Neural cell (in vitro differentiated cells): ENCODE measurements at regions not wholly inside any gene's neighbourhood (a gene's known extent, or its start where the extent isn't known, plus 50 kb on each side); places are given as distances from the start of the nearest gene placed in this dataset.

ENCODE experiments used
- H2AFZ ChIP-seq: fragments of 200-600, 300-800 bp; sonication (generic), shearing (Covaris generic); 2 replicates; pipeline ENCODE4 v1.6.0; 2014; ENCODE audit warnings: low read depth, mild to moderate bottlenecking, antibody characterized with exemption, low read length, moderate library complexity
- H3F3A ChIP-seq: fragments of 200-600 bp; shearing (Covaris generic); 2 replicates; pipeline ENCODE4 v1.6.1; 2016; ENCODE audit warnings: mild to moderate bottlenecking, moderate library complexity, mixed read lengths, antibody characterized with exemption, low read length; ENCODE audit not compliant: insufficient read depth, poor library complexity, severe bottlenecking
- H3K27ac ChIP-seq: fragments of 200-600, 300-800 bp; sonication (generic), shearing (Covaris generic); 2 replicates; pipeline ENCODE4 v1.5.1; 2014; ENCODE audit warnings: mild to moderate bottlenecking, low read length, moderate library complexity
- H3K27me3 ChIP-seq: fragments of 300-800, 200-600 bp; sonication (generic), shearing (Covaris generic); 2 replicates; pipeline ENCODE4 v1.6.0; 2014; ENCODE audit warnings: mild to moderate bottlenecking, low read depth, low read length, moderate library complexity; ENCODE audit not compliant: insufficient read depth
- H3K36me3 ChIP-seq: fragments of 300-800, 200-600 bp; sonication (generic), shearing (Covaris generic); 2 replicates; pipeline ENCODE4 v1.5.1; 2014; ENCODE audit warnings: mild to moderate bottlenecking, antibody characterized with exemption, low read length, moderate library complexity; ENCODE audit not compliant: insufficient read depth
- H3K4me2 ChIP-seq: fragments of 300-800, 200-600 bp; sonication (generic), shearing (Covaris generic); 2 replicates; pipeline ENCODE4 v1.6.0; 2014; ENCODE audit warnings: mild to moderate bottlenecking, low read length
- H3K4me3 ChIP-seq: fragments of 300-800, 200-600 bp; sonication (generic), shearing (Covaris generic); 2 replicates; pipeline ENCODE4 v1.5.1; 2014; ENCODE audit warnings: mild to moderate bottlenecking, low read length, moderate library complexity
- H3K79me2 ChIP-seq: fragments of 200-600 bp; shearing (Covaris generic); replicated peaks from 2 replicates; pipeline ENCODE4 v1.6.0; 2014; ENCODE audit warnings: mild to moderate bottlenecking, low read length, moderate library complexity; ENCODE audit not compliant: insufficient read depth
- H3K9ac ChIP-seq: fragments of 300-800, 200-600 bp; sonication (generic), shearing (Covaris generic); 2 replicates; pipeline ENCODE4 v1.6.1; 2016; ENCODE audit warnings: mild to moderate bottlenecking, low read length, mixed read lengths
- H3K9me2 ChIP-seq: fragments of 200-600 bp; shearing (Covaris generic); 2 replicates; pipeline ENCODE4 v1.6.1; 2016; ENCODE audit warnings: mild to moderate bottlenecking, low read length, mixed read lengths; ENCODE audit not compliant: insufficient read depth
- H3K9me3 ChIP-seq: fragments of 200-600, 300-800 bp; sonication (generic), shearing (Covaris generic); 2 replicates; pipeline ENCODE4 v1.6.1; 2016; ENCODE audit warnings: mild to moderate bottlenecking, mixed run types, low read length, moderate library complexity, mixed read lengths
- H4K20me1 ChIP-seq: fragments of 200-600 bp; shearing (Covaris generic); 2 replicates; pipeline ENCODE4 v1.6.1; 2016; ENCODE audit warnings: mild to moderate bottlenecking, mixed run types; ENCODE audit not compliant: insufficient read depth
- EP300 ChIP-seq: fragments of 450-650 bp; conservative IDR thresholded peaks from 2 replicates; pipeline ENCODE4 v1.6.1; 2014; ENCODE audit warnings: antibody characterized with exemption, mild to moderate bottlenecking, moderate library complexity; ENCODE audit not compliant: poor library complexity, severe bottlenecking
- EZH2 ChIP-seq: fragments of 200-600, 300-800 bp; shearing (Covaris generic), sonication (generic); IDR thresholded peaks from 2 replicates; pipeline ENCODE4 v1.6.1; 2014; ENCODE audit warnings: antibody characterized with exemption, low read length, borderline replicate concordance, mild to moderate bottlenecking; ENCODE audit not compliant: insufficient read depth, poor library complexity, severe bottlenecking
- MXI1 ChIP-seq: fragments of 450-650 bp; conservative IDR thresholded peaks from 2 replicates; pipeline ENCODE4 v1.6.1; 2014; ENCODE audit warnings: antibody characterized with exemption, mild to moderate bottlenecking; ENCODE audit not compliant: poor library complexity, severe bottlenecking
- POLR2AphosphoS5 ChIP-seq: IDR thresholded peaks from 2 replicates; pipeline ENCODE4 v1.6.1; 2012
- RAD21 ChIP-seq: fragments of 450-650 bp; conservative IDR thresholded peaks from 2 replicates; pipeline ENCODE4 v1.6.1; 2014; ENCODE audit warnings: antibody characterized with exemption, mild to moderate bottlenecking, moderate library complexity
- SMC3 ChIP-seq: fragments of 450-650 bp; conservative IDR thresholded peaks from 2 replicates; pipeline ENCODE4 v1.6.1; 2014; ENCODE audit warnings: antibody characterized with exemption, mild to moderate bottlenecking, moderate library complexity; ENCODE audit not compliant: poor library complexity
- TAF1 ChIP-seq: IDR thresholded peaks from 2 replicates; pipeline ENCODE4 v1.6.1; 2012; ENCODE audit warnings: low read depth
- TF ChIP-seq, protein P1 (sequence below): IDR thresholded peaks from 2 replicates; pipeline ENCODE4 v1.6.1; 2012; ENCODE audit warnings: borderline replicate concordance
- TF ChIP-seq, protein P2 (sequence below): fragments of 450-650 bp; IDR thresholded peaks from 2 replicates; pipeline ENCODE4 v1.5.1; 2014; ENCODE audit warnings: antibody characterized with exemption, mild to moderate bottlenecking, moderate library complexity; ENCODE audit not compliant: poor library complexity, severe bottlenecking

DNA sequence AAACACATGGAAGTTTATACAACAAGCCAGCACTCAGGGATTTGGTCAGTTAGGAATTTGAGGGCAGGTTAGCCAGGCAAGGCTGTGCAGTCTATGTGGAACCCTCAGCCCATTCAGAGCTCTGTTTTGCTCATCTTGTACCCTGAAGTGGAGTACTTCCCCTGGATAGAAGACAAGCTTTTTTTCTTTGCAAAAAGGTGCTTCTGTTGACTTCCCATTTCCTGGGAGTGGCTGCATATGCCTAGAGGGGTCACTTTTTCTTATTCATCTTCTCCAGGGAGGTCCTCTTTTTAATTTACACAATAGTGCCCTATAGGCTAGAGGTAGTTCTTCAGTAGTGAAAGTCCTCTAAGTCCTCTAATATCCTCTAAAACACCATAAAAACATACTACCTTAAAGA is 225.0 kb upstream of the P2RY1 start (continued):
- no peak for TF ChIP-seq EZH2

DNA sequence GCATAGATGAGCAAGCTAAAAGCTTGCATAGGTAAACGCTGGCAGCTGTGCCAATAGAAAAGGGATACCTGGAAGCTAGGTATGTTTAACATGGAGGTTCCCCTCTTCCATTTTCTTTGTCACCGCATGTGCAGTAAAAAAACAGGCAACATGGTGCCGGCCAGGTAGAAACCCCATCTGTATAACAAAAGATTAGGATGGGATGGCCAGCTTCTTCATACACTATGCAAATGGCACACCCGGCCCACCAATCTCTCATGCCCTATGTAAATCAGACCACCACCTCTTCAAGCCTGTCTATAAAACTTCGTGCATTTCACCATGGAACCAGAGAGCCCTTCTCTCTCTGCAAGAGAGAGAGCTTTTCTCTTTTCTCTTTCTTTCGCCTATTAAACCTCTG is 224.3 kb upstream of the P2RY1 start:
- TF ChIP-seq EZH2 (no peak), EP300 (no peak), MXI1 (no peak)
- TF ChIP-seq, protein P1, sequence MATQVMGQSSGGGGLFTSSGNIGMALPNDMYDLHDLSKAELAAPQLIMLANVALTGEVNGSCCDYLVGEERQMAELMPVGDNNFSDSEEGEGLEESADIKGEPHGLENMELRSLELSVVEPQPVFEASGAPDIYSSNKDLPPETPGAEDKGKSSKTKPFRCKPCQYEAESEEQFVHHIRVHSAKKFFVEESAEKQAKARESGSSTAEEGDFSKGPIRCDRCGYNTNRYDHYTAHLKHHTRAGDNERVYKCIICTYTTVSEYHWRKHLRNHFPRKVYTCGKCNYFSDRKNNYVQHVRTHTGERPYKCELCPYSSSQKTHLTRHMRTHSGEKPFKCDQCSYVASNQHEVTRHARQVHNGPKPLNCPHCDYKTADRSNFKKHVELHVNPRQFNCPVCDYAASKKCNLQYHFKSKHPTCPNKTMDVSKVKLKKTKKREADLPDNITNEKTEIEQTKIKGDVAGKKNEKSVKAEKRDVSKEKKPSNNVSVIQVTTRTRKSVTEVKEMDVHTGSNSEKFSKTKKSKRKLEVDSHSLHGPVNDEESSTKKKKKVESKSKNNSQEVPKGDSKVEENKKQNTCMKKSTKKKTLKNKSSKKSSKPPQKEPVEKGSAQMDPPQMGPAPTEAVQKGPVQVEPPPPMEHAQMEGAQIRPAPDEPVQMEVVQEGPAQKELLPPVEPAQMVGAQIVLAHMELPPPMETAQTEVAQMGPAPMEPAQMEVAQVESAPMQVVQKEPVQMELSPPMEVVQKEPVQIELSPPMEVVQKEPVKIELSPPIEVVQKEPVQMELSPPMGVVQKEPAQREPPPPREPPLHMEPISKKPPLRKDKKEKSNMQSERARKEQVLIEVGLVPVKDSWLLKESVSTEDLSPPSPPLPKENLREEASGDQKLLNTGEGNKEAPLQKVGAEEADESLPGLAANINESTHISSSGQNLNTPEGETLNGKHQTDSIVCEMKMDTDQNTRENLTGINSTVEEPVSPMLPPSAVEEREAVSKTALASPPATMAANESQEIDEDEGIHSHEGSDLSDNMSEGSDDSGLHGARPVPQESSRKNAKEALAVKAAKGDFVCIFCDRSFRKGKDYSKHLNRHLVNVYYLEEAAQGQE, result no peak
- Histone ChIP-seq H3K9ac (no peak overlapping the region), H4K20me1 (no peaks in the 10 kb centered on the region), H3F3A (no peaks in the 10 kb centered on the region), H3K36me3 (no peaks in the 10 kb centered on the region), H3K9me2 (no peaks in the 10 kb centered on the region), H3K9me3 (no peaks in the 10 kb centered on the region), H3K4me2 (no peak overlapping the region), H3K27ac (no peak overlapping the region), H2AFZ (no peak overlapping the region), H3K4me3 (no peak overlapping the region), H3K27me3 (no peaks in the 10 kb centered on the region), H3K79me2 (no peaks in the 10 kb centered on the region)

DNA sequence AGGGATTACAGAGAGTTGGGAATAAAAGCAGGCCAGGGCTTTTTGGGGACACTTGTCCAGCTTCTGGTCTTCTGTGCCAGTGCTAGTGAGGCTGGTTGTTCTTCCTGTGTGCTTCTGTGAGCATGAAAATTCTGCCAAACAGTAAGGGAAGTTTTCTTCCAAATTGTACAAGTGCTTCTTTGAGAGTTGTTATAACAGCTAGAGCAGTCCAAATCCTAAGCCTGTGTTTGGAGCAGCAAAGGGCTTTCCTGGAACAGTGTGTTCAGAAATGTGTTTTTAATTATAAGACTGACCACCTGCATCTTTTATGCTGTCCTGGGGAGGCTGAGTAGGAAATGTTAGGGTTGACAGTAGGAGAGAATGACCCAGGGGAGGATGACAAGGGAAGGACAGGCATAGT is 223.0 kb upstream of the P2RY1 start:
- Histone ChIP-seq H3K27ac (no peak overlapping the region), H3K9me3 (no peaks in the 10 kb centered on the region), H3K9ac (no peak overlapping the region), H3K36me3 (no peaks in the 10 kb centered on the region), H3K9me2 (no peaks in the 10 kb centered on the region), H3K79me2 (no peaks in the 10 kb centered on the region), H3K4me2 (no peak overlapping the region), H2AFZ (no peak overlapping the region), H3K4me3 (no peak overlapping the region), H3K27me3 (no peaks in the 10 kb centered on the region), H3F3A (no peaks in the 10 kb centered on the region), H4K20me1 (no peaks in the 10 kb centered on the region)
- TF ChIP-seq POLR2AphosphoS5, result no peak
- TF ChIP-seq SMC3, result no peak
- TF ChIP-seq TAF1, result no peak
- TF ChIP-seq, protein P2, sequence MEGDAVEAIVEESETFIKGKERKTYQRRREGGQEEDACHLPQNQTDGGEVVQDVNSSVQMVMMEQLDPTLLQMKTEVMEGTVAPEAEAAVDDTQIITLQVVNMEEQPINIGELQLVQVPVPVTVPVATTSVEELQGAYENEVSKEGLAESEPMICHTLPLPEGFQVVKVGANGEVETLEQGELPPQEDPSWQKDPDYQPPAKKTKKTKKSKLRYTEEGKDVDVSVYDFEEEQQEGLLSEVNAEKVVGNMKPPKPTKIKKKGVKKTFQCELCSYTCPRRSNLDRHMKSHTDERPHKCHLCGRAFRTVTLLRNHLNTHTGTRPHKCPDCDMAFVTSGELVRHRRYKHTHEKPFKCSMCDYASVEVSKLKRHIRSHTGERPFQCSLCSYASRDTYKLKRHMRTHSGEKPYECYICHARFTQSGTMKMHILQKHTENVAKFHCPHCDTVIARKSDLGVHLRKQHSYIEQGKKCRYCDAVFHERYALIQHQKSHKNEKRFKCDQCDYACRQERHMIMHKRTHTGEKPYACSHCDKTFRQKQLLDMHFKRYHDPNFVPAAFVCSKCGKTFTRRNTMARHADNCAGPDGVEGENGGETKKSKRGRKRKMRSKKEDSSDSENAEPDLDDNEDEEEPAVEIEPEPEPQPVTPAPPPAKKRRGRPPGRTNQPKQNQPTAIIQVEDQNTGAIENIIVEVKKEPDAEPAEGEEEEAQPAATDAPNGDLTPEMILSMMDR, result no peak
- TF ChIP-seq MXI1, result no peak
- TF ChIP-seq, protein P1, result no peak
- TF ChIP-seq EZH2, result no peak
- TF ChIP-seq RAD21, result no peak
- TF ChIP-seq EP300, result no peak
